GM12878 (cell line): ENCODE measurements at regions not wholly inside any gene's neighbourhood (a gene's known extent, or its start where the extent isn't known, plus 50 kb on each side); places are given as distances from the start of the nearest gene placed in this dataset.

ENCODE experiments used
- ATAC-seq: fragments of 200-7000 bp; cut with Tn5 transposase; 3 replicates; pipeline ENCODE4 v1.9.1; 2020; ENCODE audit warnings: mild to moderate bottlenecking, moderate library complexity
- BruUV-seq: library from RNA; stranded (reverse); fragments of 400-500 nt; replicated peaks from 2 replicates; lab custom pipeline; 2021; lab: Mats Ljungman, UMichigan
- CTCF ChIA-PET: fragments of 300-600 bp; sonication (Branson Sonifier 250); formaldehyde crosslinking; extraction: SDS; loops from one replicate; lab custom pipeline; 2021; ENCODE audit warnings: inconsistent platforms; lab: Yijun Ruan, JAX
- POLR2A ChIA-PET: fragments of 350-600 bp; formaldehyde crosslinking; extraction: SDS; loops from one replicate; lab custom pipeline; 2021; ENCODE audit warnings: inconsistent platforms; lab: Charles Lee
- RAD21 ChIA-PET: fragments of 300-600 bp; sonication (Branson Sonifier 250); formaldehyde crosslinking; loops from one replicate; lab custom pipeline; 2023; ENCODE audit warnings: antibody characterized with exemption; ENCODE audit not compliant: unreplicated experiment; lab: Charles Lee
- SMC1A ChIA-PET: fragments of 300-600 bp; sonication (Branson Sonifier 250); formaldehyde crosslinking; loops from one replicate; lab custom pipeline; 2023; ENCODE audit not compliant: unreplicated experiment, uncharacterized antibody; lab: Charles Lee
- DNase-seq: peaks from one replicate; pipeline ENCODE4 v3.0.0-alpha.2; 2011; ENCODE audit warnings: low read depth, low spot score
- FAIRE-seq: peaks from 3 replicates; lab custom pipeline; 2011; peaks lifted over from hg19 to GRCh38; lab: Jason Lieb, UNC
- H2AFZ ChIP-seq: 2 replicates; pipeline ENCODE4 v1.6.0; 2011; ENCODE audit warnings: low read depth, low read length, control low read depth; ENCODE audit not compliant: control insufficient read depth
- H3K27ac ChIP-seq: 2 replicates; pipeline ENCODE4 v1.5.1; 2011; ENCODE audit warnings: control low read depth; ENCODE audit not compliant: control insufficient read depth, insufficient read depth
- H3K27me3 ChIP-seq, 2 experiments: replicated peaks in 1 of 2; 2 replicates each; pipeline versions ENCODE4 v1.6.0 to v1.6.1; 2011; ENCODE audit warnings: low read length in 1 of 2; ENCODE audit not compliant: control insufficient read depth in 2 of 2, insufficient read depth in 2 of 2
- H3K36me3 ChIP-seq, 2 experiments: 2 replicates each; pipeline ENCODE4 v1.5.1; 2011; ENCODE audit warnings: low read length in 1 of 2; ENCODE audit not compliant: control insufficient read depth in 2 of 2, insufficient read depth in 2 of 2
- H3K4me1 ChIP-seq: 2 replicates; pipeline ENCODE4 v1.6.1; 2011; ENCODE audit warnings: mild to moderate bottlenecking, low read length, moderate library complexity, mixed read lengths; ENCODE audit not compliant: control insufficient read depth, insufficient read depth
- H3K4me2 ChIP-seq: 2 replicates; pipeline ENCODE4 v1.6.0; 2011; ENCODE audit warnings: control low read depth; ENCODE audit not compliant: control insufficient read depth, insufficient read depth
- H3K4me3 ChIP-seq: fragments of 200-600 bp; sonication (generic); 2 replicates; pipeline ENCODE4 v1.5.1; 2016
- H3K79me2 ChIP-seq: 2 replicates; pipeline ENCODE4 v1.6.0; 2011; ENCODE audit warnings: low read length; ENCODE audit not compliant: control insufficient read depth, insufficient read depth
- H3K9ac ChIP-seq: 2 replicates; pipeline ENCODE4 v1.8.0; 2011; ENCODE audit warnings: low read length, control low read depth, mixed read lengths; ENCODE audit not compliant: control insufficient read depth, insufficient read depth
- H3K9me3 ChIP-seq: replicated peaks from 3 replicates; pipeline ENCODE4 v1.5.1; 2011; ENCODE audit warnings: mild to moderate bottlenecking, low read length; ENCODE audit not compliant: control insufficient read depth, insufficient read depth
- H4K20me1 ChIP-seq: 2 replicates; pipeline ENCODE4 v1.6.0; 2011; ENCODE audit not compliant: control insufficient read depth, insufficient read depth
- CBFB ChIP-seq: IDR thresholded peaks from 2 replicates; pipeline ENCODE4 v1.6.1; 2016; ENCODE audit warnings: antibody characterized with exemption, low read depth
- CREB1 ChIP-seq: IDR thresholded peaks from 2 replicates; pipeline ENCODE4 v1.6.1; 2012; ENCODE audit warnings: low read depth, mild to moderate bottlenecking, inconsistent platforms
- ETV6 ChIP-seq, 2 experiments: fragments of 450-650 bp in 1 of 2; IDR thresholded peaks in 1 of 2; conservative IDR thresholded peaks in 1 of 2; 2 replicates each; pipeline ENCODE4 v1.6.1; 2014; ENCODE audit warnings: antibody characterized with exemption in 1 of 2, borderline replicate concordance in 1 of 2, low read depth in 1 of 2, mild to moderate bottlenecking in 1 of 2, moderate library complexity in 1 of 2
- HDGF ChIP-seq: fragments of 450-650 bp; IDR thresholded peaks from 2 replicates; pipeline ENCODE4 v1.6.1; 2016; ENCODE audit warnings: antibody characterized with exemption
- MEF2A ChIP-seq: IDR thresholded peaks from 2 replicates; pipeline ENCODE4 v1.6.1; 2011; ENCODE audit warnings: low read depth, mild to moderate bottlenecking, low read length, moderate library complexity; ENCODE audit not compliant: insufficient read depth
- NFYA ChIP-seq: IDR thresholded peaks from 2 replicates; pipeline ENCODE4 v1.6.1; 2011; ENCODE audit warnings: low read depth, mild to moderate bottlenecking, low read length, improper control_type of control experiment, borderline replicate concordance
- POLR2AphosphoS5 ChIP-seq: IDR thresholded peaks from 2 replicates; pipeline ENCODE4 v1.6.1; 2011; ENCODE audit warnings: mild to moderate bottlenecking, low read length, inconsistent platforms
- PRDM15 ChIP-seq: fragments of 450-650 bp; formaldehyde crosslinking; IDR thresholded peaks from 2 replicates; pipeline ENCODE4 v1.4.0; 2020; ENCODE audit warnings: mild to moderate bottlenecking, moderate library complexity
- RB1 ChIP-seq: fragments of 450-650 bp; formaldehyde crosslinking; IDR thresholded peaks from 2 replicates; pipeline ENCODE4 v1.6.1; 2017; ENCODE audit warnings: mild to moderate bottlenecking, borderline replicate concordance
- SREBF1 ChIP-seq: IDR thresholded peaks from 2 replicates; pipeline ENCODE4 v1.6.1; 2012; ENCODE audit warnings: mild to moderate bottlenecking, low read length
- SUPT20H ChIP-seq: IDR thresholded peaks from 2 replicates; pipeline ENCODE4 v1.6.1; 2011; ENCODE audit warnings: low read depth, mild to moderate bottlenecking, low read length, moderate library complexity, borderline replicate concordance; ENCODE audit not compliant: control insufficient read depth
- SUZ12 ChIP-seq: fragments of 200-600 bp; sonication (generic); IDR thresholded peaks from one replicate; pipeline ENCODE4 v1.6.1; 2018; ENCODE audit warnings: antibody characterized with exemption, mild to moderate bottlenecking; ENCODE audit not compliant: unreplicated experiment
- WGBS: methylation state at CpG from one replicate; pipeline ENCODE4 v1.1.6; 2016; ENCODE audit warnings: low lambda C conversion rate; ENCODE audit not compliant: insufficient replicate concordance, insufficient coverage; ENCODE audit errors: missing lambda C conversion rate; 5-methylcytosine and 5-hydroxymethylcytosine counted together
- in situ Hi-C: fragments of 300-500 bp; cut with MboI; formaldehyde crosslinking; loops from 9 replicates; pipeline ENCODE4 v1.14.3; 2018; ENCODE audit warnings: mixed read lengths
- intact Hi-C: fragments of 100-400 bp; cut with micrococcal nuclease; formaldehyde crosslinking; loops from one replicate; pipeline ENCODE4 v1.14.2; 2022; ENCODE audit not compliant: unreplicated experiment
- TF ChIP-seq, protein P1 (sequence below): IDR thresholded peaks from 2 replicates; pipeline ENCODE4 v1.6.1; 2012; ENCODE audit warnings: improper control_type of control experiment, low read depth, low read length; ENCODE audit not compliant: insufficient replicate concordance
- TF ChIP-seq, protein P2 (sequence below): IDR thresholded peaks from 2 replicates; pipeline ENCODE4 v1.6.1; 2012; ENCODE audit warnings: low read length, inconsistent platforms

GRCh38 chrX:87901060-87901459, 383.5 kb downstream of the KLHL4 start (continued):
- TF ChIP-seq, protein P1, sequence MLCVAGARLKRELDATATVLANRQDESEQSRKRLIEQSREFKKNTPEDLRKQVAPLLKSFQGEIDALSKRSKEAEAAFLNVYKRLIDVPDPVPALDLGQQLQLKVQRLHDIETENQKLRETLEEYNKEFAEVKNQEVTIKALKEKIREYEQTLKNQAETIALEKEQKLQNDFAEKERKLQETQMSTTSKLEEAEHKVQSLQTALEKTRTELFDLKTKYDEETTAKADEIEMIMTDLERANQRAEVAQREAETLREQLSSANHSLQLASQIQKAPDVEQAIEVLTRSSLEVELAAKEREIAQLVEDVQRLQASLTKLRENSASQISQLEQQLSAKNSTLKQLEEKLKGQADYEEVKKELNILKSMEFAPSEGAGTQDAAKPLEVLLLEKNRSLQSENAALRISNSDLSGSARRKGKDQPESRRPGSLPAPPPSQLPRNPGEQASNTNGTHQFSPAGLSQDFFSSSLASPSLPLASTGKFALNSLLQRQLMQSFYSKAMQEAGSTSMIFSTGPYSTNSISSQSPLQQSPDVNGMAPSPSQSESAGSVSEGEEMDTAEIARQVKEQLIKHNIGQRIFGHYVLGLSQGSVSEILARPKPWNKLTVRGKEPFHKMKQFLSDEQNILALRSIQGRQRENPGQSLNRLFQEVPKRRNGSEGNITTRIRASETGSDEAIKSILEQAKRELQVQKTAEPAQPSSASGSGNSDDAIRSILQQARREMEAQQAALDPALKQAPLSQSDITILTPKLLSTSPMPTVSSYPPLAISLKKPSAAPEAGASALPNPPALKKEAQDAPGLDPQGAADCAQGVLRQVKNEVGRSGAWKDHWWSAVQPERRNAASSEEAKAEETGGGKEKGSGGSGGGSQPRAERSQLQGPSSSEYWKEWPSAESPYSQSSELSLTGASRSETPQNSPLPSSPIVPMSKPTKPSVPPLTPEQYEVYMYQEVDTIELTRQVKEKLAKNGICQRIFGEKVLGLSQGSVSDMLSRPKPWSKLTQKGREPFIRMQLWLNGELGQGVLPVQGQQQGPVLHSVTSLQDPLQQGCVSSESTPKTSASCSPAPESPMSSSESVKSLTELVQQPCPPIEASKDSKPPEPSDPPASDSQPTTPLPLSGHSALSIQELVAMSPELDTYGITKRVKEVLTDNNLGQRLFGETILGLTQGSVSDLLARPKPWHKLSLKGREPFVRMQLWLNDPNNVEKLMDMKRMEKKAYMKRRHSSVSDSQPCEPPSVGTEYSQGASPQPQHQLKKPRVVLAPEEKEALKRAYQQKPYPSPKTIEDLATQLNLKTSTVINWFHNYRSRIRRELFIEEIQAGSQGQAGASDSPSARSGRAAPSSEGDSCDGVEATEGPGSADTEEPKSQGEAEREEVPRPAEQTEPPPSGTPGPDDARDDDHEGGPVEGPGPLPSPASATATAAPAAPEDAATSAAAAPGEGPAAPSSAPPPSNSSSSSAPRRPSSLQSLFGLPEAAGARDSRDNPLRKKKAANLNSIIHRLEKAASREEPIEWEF = no peak
- no peak for TF ChIP-seq CBFB
- TF ChIP-seq SUZ12 = no peak
- no peak for TF ChIP-seq RB1
- no peak for TF ChIP-seq HDGF
- TF ChIP-seq SREBF1 = no peak

GRCh38 chrX:87914726-87915125, 397.1 kb downstream of the KLHL4 start:
- WGBS = 48% methylated on average over 5 of the region's 5 CpGs
- TF ChIP-seq, protein P2, sequence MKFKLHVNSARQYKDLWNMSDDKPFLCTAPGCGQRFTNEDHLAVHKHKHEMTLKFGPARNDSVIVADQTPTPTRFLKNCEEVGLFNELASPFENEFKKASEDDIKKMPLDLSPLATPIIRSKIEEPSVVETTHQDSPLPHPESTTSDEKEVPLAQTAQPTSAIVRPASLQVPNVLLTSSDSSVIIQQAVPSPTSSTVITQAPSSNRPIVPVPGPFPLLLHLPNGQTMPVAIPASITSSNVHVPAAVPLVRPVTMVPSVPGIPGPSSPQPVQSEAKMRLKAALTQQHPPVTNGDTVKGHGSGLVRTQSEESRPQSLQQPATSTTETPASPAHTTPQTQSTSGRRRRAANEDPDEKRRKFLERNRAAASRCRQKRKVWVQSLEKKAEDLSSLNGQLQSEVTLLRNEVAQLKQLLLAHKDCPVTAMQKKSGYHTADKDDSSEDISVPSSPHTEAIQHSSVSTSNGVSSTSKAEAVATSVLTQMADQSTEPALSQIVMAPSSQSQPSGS = no peak
- no peak for TF ChIP-seq MEF2A
- TF ChIP-seq NFYA = no peak
- no peak for TF ChIP-seq PRDM15 (CRISPR knock-in tag)
- no peak for TF ChIP-seq SUPT20H
- no peak for TF ChIP-seq CREB1
- no peak for TF ChIP-seq ETV6 (conservative IDR thresholded peaks at IDR 0.05 in 1 of 2, IDR thresholded peaks at IDR 0.05 in 1 of 2; ENCODE audit: borderline replicate concordance in 1 of 2, low read depth in 1 of 2)
- no peak for TF ChIP-seq POLR2AphosphoS5

More at GRCh38 chrX:87914726-87915125, 397.1 kb downstream of the KLHL4 start:
- no peak for DNase-seq
- RAD21 ChIA-PET = no interaction called here
- no peaks in the 10 kb centered on the region for H3K79me2 ChIP-seq
- no TSS peak for BruUV-seq
- SMC1A ChIA-PET = interaction anchor here (1.3 kb wide), 1 partner anchor 13 kb away, joined by 4 read pairs; no protein-coding TSS in a partner anchor
- no peaks in the 10 kb centered on the region for H3K36me3 ChIP-seq
- intact Hi-C loops = no loop called here
- no peak for FAIRE-seq
- no peak for ATAC-seq
- in situ Hi-C loops = no loop called here
- no peaks in the 10 kb centered on the region for H3K27me3 ChIP-seq
- POLR2A ChIA-PET = no interaction called here
- H3K4me1 ChIP-seq = no peaks in the 10 kb centered on the region
- H3K9ac ChIP-seq = no peak overlapping the region
- no peak overlapping the region for H3K4me3 ChIP-seq
- H4K20me1 ChIP-seq = no peaks in the 10 kb centered on the region
- no peak overlapping the region for H3K4me2 ChIP-seq
- no peak overlapping the region for H2AFZ ChIP-seq
- no peak overlapping the region for H3K27ac ChIP-seq
- H3K9me3 ChIP-seq = no peaks in the 10 kb centered on the region; the same call in 2 of the 3 replicates
- CTCF ChIA-PET = no interaction called here
